Stimulated activated CD8-positive, alpha-beta memory T cell treated with anti-CD3 and anti-CD28 coated beads, Interleukin-4, amount 100 ng/mL, for 24 hours (primary cell): ENCODE measurements at regions not wholly inside any gene's neighbourhood (a gene's known extent, or its start where the extent isn't known, plus 50 kb on each side); places are given as distances from the start of the nearest gene placed in this dataset.
"Not testable (repeated sequence)": the region's sequence is repeated elsewhere in the genome, so short reads cannot be mapped to it uniquely, and the experiment has no call there.

ENCODE experiments used
- DNase-seq: peaks from one replicate; pipeline ENCODE4 v3.0.0-alpha.2; 2020; ENCODE audit warnings: low read depth

DNA sequence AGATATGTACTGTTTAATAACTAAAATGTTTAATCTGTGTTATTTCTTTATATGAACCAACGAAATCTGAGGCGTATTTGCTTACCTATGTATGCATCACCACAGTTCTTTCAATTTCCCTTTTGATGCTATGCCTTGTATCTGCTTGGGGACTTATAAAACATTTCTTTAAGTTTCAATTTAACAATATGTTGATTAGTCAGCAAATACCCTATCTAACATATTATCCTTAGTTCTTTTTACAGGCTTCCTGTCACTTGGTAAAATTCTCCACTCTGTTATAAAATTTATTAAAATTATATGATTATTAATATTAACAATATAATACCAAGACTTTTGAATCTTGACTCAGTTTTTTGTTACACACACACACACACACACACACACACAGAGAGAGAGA is 174.3 kb downstream of the CPS1 start:
- DNase-seq: no peak

DNA sequence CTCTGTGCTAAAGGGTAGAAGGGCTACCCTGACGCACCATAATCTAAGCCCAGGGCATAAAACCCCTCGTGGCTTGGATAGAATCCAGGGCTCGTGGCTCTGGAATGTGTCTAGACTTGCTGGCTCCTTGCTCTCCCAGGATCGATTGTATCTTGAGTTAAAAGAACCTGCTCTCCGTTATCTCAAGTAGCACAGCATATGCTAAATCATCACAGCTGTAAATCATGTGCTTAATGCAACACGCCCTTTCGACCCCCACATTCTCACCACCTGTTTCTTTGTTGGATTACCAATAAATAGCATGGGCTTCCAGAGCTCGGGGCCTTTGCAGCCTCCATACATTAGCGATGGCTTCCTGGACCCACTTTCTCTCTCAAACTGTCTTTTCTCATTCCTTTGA is 190.4 kb downstream of the CPS1 start:
- DNase-seq: not testable (repeated sequence)

DNA sequence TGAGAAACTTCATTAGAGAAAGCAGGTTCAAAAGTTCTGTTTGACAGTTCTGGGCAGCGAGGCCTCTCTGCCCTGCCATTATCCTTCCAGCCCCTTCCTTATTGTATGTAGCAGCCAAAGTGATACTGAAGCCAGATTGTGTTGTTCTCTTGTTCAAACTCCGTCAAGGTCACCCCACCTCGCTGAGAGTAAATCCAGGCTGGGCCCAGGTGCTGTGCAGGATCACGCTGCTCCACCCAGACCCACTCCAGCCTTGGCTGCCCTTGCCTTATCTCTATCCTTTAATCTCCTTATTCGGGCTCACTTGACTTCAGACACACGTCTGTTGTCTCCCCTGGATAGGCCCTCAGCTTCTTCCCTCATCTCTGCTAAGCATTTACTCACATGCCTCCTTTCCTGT is 196.1 kb downstream of the CPS1 start:
- DNase-seq: no peak

GRCh38 chr2:210753386-210753785 is 197.0 kb downstream of the CPS1 start:
- DNase-seq: no peak

DNA sequence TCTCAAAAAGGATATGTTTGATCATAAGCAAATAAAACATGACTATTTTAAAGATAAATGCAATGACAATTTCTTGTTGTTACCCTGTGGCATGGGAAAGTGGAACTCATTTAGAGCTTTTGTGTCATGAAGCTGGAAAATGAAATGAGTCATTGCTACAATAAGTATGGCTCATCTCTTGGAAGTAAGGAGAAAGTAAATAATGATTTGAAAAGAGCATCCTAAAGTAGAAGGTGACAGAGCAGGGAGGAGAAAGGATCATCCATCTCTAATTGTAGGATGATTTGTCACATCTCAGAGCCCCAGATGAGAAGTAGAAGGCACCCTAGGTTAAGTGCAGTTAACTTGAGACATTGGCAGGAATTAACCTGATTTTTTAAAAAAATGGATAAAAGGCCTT is 200.5 kb downstream of the CPS1 start:
- DNase-seq: no peak

DNA sequence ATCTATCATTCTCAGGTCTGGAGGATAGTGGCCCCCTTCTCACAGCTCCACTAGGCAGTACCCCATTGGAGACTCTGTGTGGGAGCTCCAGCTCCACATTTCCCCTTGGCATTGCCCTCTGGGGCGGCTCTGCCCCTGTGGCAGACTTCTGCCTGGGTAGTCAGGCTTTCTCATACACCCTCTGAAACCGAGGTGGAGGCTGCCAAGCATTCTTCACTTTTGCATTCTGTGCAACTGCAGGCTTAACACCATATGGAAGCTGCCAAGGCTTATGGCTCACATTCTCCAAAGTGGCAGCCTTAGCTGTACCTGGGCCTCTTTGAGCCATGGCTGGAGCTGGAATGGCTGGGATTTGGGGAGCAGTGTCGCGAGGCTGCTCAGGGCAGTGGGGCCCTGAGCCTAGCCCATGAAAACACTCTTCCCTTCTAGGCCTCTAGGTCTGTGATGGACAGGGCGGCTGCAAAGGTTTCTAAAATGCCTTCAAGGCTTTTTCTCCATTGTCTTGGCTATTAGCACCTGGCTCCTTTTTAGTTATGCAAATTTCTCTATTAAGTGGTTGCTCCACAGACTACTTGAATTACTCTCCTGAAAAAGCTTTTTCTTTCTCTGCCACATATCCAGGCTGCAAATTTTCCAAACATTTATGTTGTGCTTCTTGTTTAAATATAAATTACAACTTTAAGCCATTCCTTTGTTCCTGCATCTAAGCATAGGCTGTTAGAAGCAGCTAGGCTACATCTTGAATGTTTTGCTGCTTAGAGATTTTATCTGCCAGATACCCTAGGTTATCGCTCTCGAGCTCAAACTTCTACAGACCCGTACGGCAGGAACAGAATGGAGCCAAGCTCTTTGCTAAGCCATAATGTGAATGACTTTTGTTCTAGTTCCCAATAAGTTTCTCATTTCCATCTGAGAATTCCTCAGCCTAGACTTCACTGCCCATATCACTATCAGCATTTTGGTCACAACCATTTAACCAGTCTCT is 206.5 kb downstream of the CPS1 start:
- no peak for DNase-seq

DNA sequence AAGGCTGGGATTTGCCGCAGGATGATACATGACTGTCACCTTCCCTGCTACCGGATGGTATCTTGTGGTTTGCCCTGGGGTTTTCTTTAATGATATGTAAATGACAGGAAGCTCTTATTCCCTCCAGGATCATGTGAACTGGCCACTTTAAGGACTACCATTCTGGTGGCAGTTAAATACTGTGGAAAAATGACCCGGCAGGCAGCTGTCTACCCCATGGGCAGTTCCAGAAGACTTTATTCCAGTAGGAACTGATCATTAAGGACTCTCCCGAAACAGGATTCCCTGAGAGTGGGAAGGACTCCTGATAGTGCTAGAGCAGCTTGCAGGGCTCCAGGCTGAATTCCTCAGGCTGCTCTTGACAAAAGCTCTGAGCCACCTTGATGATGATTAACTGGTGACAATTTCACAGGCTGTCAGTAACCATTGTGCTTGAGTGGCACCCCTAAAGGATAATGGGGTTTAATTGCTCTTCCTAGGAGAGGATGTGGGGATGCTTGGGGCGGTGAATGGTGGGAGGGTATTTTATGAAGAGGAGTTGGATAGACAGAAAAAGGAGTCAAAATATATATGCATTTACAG is 212.0 kb downstream of the CPS1 start:
- no peak for DNase-seq

GRCh38 chr2:210776756-210777155 is 220.4 kb downstream of the CPS1 start:
- DNase-seq: no peak

- no peak for DNase-seq
These were observed 225.8 kb downstream of the CPS1 start for GRCh38 chr2:210782222-210782621.

- not testable (repeated sequence) for DNase-seq
These were observed 231.4 kb downstream of the CPS1 start for GRCh38 chr2:210787831-210788230.

DNA sequence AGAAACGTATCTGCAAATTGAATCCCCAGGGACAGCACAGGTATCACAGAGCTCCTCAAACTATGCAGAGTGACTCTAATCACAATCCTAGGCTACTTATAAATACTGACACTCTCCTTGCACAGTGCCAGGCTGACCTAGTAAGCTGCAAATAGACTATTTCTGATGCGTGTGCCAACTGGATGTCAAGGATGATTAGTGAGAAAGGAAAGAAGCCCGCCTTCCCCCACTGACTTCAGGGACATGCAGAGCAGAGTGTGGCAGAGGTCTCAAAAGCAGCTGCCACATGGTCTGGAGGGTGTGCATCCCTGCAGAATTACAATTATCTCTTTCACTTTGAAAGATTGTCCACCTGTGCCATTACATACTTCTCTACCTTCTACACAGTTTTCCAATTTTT is 235.6 kb downstream of the CPS1 start:
- no peak for DNase-seq

DNA sequence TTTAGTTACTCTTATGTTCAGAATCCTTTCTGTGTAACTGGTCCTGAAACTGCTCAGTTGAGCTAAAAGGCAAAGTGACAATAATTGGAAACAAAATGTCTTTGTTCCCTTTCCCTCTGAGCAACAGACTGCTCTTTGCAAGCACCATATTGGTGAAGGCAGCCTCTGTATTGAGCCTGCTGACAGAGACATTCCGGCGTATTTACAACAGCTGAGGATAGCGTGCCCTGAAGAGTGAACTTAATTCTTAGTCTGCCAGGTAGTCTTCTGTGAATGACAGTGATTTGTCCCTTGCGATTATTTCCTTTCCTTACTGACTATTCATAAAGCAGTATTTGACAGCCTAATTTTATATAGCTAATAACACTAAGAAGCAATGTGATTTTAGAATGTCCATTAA is 239.1 kb downstream of the CPS1 start:
- DNase-seq: no peak

GRCh38 chr2:210798180-210798579 is 241.8 kb downstream of the CPS1 start:
- DNase-seq: no peak

- DNase-seq: no peak
These were observed 258.0 kb downstream of the CPS1 start for GRCh38 chr2:210814251-210815025.

DNA sequence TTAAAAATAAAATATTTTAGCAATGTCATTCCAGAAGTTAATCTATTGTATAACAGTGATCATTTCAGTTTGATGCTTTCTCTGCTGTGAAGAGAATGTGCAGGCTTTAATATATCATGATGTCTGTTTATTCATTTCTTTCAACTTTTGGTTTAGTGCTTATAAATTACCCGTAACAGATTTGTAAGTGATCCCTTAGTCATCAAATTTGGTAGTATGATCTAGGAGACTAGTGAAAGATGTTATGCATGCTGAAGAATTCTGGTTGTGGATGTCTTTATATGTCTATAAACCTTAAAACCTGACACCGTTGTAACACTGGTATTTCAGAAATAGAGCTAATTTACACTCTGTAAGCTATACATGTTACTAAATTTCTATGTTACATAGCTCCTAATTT is 260.4 kb downstream of the CPS1 start:
- DNase-seq: no peak

GRCh38 chr2:210818473-210818872 is 262.1 kb downstream of the CPS1 start:
- DNase-seq: no peak

DNA sequence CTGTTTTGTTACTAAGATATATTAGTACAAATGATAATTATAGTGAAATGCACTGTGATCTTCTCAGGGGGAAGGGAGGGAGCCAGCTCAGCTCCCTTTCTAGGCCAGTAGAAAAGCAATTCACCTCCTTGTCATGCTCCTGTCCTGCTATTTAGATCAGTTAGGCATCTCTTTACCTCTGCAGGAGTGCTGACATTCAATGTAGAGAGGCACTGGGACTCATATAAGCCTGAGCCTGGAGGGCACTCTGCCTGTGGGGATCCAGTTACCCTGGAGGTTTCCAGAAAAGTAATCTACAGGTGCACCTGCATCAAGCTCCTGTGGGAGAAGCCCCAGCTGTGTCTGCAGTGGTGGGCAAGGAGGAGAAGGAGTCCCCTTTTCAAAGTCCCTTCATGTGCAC is 277.0 kb downstream of the CPS1 start:
- no peak for DNase-seq

GRCh38 chr2:210839034-210839433 is 282.6 kb downstream of the CPS1 start:
- DNase-seq: no peak

- no peak for DNase-seq
These were observed 283.1 kb downstream of the CPS1 start for GRCh38 chr2:210839450-210839849.

DNA sequence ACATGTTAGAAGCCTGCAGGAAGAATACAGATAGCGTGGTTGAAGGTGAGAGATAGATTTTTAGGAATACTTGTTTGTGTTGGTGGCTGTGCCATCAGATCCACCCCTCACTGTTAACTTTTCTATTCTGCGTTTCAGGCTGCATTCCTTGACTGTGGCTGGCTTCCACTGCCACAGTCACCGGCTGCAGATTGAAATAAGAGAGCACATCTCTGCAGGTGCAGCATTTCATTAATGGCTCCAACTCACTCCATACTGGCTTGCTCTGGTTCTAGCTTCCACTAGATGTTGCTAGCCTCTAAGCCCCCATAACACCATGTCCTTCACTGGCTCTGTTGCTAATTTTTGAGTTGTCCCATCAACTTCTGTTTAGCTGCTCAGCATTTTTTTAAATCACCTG is 286.5 kb downstream of the CPS1 start:
- DNase-seq: no peak

DNA sequence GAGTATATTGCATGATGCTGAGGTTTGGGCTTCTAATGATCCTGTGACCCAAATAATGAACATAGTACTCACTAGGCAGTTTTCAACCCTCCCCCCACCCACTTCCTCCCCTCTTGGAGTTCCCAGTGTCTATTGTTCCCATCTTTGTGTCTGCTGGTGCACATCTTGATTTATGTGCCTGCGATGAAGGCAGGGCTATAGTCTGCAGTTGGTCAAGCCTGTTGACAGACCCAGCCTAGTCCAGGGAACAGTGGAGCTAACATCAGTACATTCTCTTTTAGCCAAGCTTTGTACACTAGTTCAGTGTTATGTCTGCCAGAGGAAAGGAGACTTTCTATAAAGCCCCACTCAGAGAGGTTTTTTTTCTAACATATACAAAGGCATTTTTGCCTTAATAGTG is 287.6 kb downstream of the CPS1 start:
- DNase-seq: no peak

DNA sequence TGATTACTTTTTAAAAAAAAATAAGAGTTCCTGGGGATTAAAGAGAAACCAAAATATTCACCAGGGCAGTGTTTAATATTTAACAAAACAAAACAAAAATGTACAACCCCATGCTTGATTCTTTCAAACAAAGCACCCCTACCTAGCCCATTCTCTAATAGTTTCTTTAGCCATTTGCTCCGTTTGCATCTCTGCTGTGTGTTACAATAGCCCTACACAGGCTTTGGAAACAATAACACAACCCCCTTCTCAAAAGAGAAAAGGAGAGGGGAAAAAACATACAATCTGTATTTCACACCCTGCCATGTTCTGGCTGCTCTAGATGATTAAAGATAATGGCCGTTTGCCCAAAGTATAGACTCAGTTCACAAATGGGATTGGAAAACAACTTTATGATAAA is 302.9 kb downstream of the CPS1 start:
- no peak for DNase-seq

- no peak for DNase-seq
These were observed 303.9 kb downstream of the CPS1 start for GRCh38 chr2:210860276-210860675.
